ENCODE measurements at regions not wholly inside any gene's neighbourhood (a gene's known extent, or its start where the extent isn't known, plus 50 kb on each side); places are given as distances from the start of the nearest gene placed in this dataset.

DNA sequence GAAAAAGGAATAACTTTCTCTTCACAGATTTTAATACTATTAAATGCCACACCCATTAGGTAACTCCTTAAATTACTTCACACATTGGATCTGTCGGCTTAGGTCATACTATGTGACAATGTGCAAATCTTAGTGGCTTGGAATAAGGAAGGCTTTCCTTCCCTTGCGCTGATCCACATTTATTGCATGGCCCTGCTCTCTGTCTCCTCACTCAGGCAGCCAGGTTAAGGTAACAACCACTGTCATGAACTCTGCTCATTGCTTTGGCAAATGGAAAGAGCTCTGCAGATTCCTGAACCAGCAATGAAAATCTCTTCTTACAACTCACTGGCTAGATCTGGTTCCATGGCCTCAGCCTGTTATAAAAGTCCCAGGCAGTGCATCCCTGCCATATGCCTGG is 121.9 kb upstream of the NFIB start:
- no peak for TF ChIP-seq EZH2 (IDR thresholded peaks at IDR 0.05; ENCODE audit: borderline replicate concordance, low read depth, low read length, poor library complexity, severe bottlenecking)
- TF ChIP-seq, protein P1, sequence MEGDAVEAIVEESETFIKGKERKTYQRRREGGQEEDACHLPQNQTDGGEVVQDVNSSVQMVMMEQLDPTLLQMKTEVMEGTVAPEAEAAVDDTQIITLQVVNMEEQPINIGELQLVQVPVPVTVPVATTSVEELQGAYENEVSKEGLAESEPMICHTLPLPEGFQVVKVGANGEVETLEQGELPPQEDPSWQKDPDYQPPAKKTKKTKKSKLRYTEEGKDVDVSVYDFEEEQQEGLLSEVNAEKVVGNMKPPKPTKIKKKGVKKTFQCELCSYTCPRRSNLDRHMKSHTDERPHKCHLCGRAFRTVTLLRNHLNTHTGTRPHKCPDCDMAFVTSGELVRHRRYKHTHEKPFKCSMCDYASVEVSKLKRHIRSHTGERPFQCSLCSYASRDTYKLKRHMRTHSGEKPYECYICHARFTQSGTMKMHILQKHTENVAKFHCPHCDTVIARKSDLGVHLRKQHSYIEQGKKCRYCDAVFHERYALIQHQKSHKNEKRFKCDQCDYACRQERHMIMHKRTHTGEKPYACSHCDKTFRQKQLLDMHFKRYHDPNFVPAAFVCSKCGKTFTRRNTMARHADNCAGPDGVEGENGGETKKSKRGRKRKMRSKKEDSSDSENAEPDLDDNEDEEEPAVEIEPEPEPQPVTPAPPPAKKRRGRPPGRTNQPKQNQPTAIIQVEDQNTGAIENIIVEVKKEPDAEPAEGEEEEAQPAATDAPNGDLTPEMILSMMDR (conservative IDR thresholded peaks at IDR 0.05; ENCODE audit: low read depth, low read length) = no peak
- DNase-seq (ENCODE audit: low spot score) = no peak
- no peaks in the 10 kb centered on the region for H3K36me3 ChIP-seq (ENCODE audit: insufficient read depth, low read length, poor library complexity, severe bottlenecking)
- H3K27me3 ChIP-seq (replicated peaks; ENCODE audit: insufficient read depth, low read depth, low read length, poor library complexity) = no peaks in the 10 kb centered on the region
- intact Hi-C loops (cut with micrococcal nuclease; ENCODE audit: unreplicated experiment) = loop anchor here (10.0 kb wide), 1 partner anchor 341 kb away; no protein-coding TSS in a partner anchor
- BruUV-seq (replicated peaks) = no TSS peak
- CTCF ChIA-PET = no interaction called here
- H3K4me3 ChIP-seq (ENCODE audit: low read depth, low read length, poor library complexity, severe bottlenecking) = no peak overlapping the region
- H3K9me3 ChIP-seq (ENCODE audit: low read depth, low read length, poor library complexity, severe bottlenecking) = no peaks in the 10 kb centered on the region
- POLR2A ChIA-PET (ENCODE audit: low non-redundant PET) = no interaction called here
- H3K27ac ChIP-seq (ENCODE audit: low read depth, low read length, poor library complexity, severe bottlenecking) = no peak overlapping the region
- peaks cover 32% of the 10 kb centered on the region for H3K4me1 ChIP-seq (ENCODE audit: insufficient read depth, low read length, poor library complexity, severe bottlenecking)

DNA sequence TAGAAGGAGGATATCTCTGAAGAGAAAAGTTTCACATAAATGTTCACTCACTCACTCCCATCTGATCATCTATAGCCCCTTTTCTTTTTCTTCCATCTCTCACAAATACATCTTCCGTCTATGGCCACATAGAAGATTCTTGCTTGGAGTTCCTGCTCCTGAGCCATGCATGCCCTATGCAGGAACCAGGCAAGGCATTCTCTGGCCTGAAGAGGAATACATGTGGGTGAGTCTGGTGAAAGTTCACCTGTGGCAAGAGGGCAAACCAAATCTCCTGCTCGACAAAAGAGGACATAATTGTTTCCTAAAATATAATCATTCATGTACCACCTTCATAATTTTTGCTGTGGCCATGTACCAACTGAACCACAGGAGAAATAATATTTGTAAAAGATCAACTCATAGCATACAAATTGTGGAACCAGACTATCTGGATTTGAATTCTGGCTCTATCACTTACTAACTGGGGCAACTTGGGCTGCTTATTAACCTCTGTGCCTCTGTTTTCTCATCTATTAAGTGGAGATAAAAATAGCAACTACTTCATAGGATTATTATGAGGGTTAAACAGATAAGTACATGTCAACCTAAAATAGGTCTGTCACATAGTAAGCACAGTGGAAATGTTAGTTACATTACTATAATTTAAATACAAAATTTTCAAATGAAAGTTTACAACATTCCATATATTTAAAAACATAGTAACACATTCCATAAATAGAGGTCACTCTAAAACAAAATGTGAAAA is 121.2 kb upstream of the NFIB start:
- Histone ChIP-seq H3K9me3 (ENCODE audit: low read depth, low read length, poor library complexity, severe bottlenecking) (no peaks in the 10 kb centered on the region), H3K27me3 (replicated peaks; ENCODE audit: insufficient read depth, low read depth, low read length, poor library complexity) (no peaks in the 10 kb centered on the region), H3K4me1 (ENCODE audit: insufficient read depth, low read length, poor library complexity, severe bottlenecking) (peaks cover 32% of the 10 kb centered on the region), H3K4me3 (ENCODE audit: low read depth, low read length, poor library complexity, severe bottlenecking) (no peak overlapping the region), H3K27ac (ENCODE audit: low read depth, low read length, poor library complexity, severe bottlenecking) (no peak overlapping the region), H3K36me3 (ENCODE audit: insufficient read depth, low read length, poor library complexity, severe bottlenecking) (no peaks in the 10 kb centered on the region)
- no TSS peak for BruUV-seq (replicated peaks)
- no peak for DNase-seq (ENCODE audit: low spot score)
- POLR2A ChIA-PET (ENCODE audit: low non-redundant PET) = no interaction called here
- intact Hi-C loops (cut with micrococcal nuclease; ENCODE audit: unreplicated experiment) = loop anchor here (10.0 kb wide), 1 partner anchor 340 kb away; no protein-coding TSS in a partner anchor
- CTCF ChIA-PET = no interaction called here
- TF ChIP-seq EZH2 (IDR thresholded peaks at IDR 0.05; ENCODE audit: borderline replicate concordance, low read depth, low read length, poor library complexity, severe bottlenecking) = no peak
- TF ChIP-seq, protein P1 (conservative IDR thresholded peaks at IDR 0.05; ENCODE audit: low read depth, low read length) = no peak

DNA sequence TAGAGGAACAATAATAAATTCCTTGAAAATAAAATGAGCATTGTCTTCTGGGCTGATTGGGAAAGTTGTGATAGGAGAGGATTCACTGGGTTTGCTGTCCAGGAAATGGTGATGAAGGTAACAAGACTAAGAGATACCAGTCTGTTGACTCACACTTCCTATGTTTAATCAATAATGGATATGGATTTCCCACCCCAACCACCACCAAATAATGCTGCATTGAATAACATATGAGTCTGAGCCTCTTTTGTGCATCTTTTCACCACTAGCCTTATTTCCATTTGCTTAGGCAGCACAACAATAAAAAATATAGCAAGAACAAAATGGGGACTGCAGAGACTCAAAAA is 120.2 kb upstream of the NFIB start:
- DNase-seq (ENCODE audit: low spot score) = no peak
- BruUV-seq (replicated peaks) = no TSS peak
- Histone ChIP-seq H3K4me3 (ENCODE audit: low read depth, low read length, poor library complexity, severe bottlenecking) (no peak overlapping the region), H3K36me3 (ENCODE audit: insufficient read depth, low read length, poor library complexity, severe bottlenecking) (no peaks in the 10 kb centered on the region), H3K9me3 (ENCODE audit: low read depth, low read length, poor library complexity, severe bottlenecking) (no peaks in the 10 kb centered on the region), H3K27me3 (replicated peaks; ENCODE audit: insufficient read depth, low read depth, low read length, poor library complexity) (no peaks in the 10 kb centered on the region), H3K4me1 (ENCODE audit: insufficient read depth, low read length, poor library complexity, severe bottlenecking) (peaks cover 32% of the 10 kb centered on the region), H3K27ac (ENCODE audit: low read depth, low read length, poor library complexity, severe bottlenecking) (no peak overlapping the region)
- ChIA-PET CTCF (interaction anchor here (0.6 to 1.1 kb wide), 3 partner anchors 16 to 334 kb away, joined by 3 read pairs; no protein-coding TSS in a partner anchor), POLR2A (ENCODE audit: low non-redundant PET) (no interaction called here)
- intact Hi-C loops (cut with micrococcal nuclease; ENCODE audit: unreplicated experiment) = loop anchor here (10.0 kb wide), 1 partner anchor 339 kb away; no protein-coding TSS in a partner anchor
- TF ChIP-seq, protein P1 (conservative IDR thresholded peaks at IDR 0.05; ENCODE audit: low read depth, low read length) = no peak
- TF ChIP-seq EZH2 (IDR thresholded peaks at IDR 0.05; ENCODE audit: borderline replicate concordance, low read depth, low read length, poor library complexity, severe bottlenecking) = no peak
